SJCRH30 (cell line): ENCODE measurements at regions not wholly inside any gene's neighbourhood (a gene's known extent, or its start where the extent isn't known, plus 50 kb on each side); places are given as distances from the start of the nearest gene placed in this dataset.

Experiments
- DNase-seq, 2 experiments: peaks; one replicate each; pipeline ENCODE4 v3.0.0-alpha.2; 2015 to 2020
- H3K27ac ChIP-seq: fragments of 250-450 bp; sonication (Bioruptor Pico); 2 replicates; pipeline ENCODE4 v1.5.1; 2020; ENCODE audit warnings: mild to moderate bottlenecking, moderate library complexity
- H3K27me3 ChIP-seq: fragments of 250-450 bp; sonication (Bioruptor Pico); 2 replicates; pipeline ENCODE4 v1.5.1; 2020; ENCODE audit warnings: mild to moderate bottlenecking, moderate library complexity
- H3K36me3 ChIP-seq: fragments of 250-450 bp; sonication (Bioruptor Pico); 2 replicates; pipeline ENCODE4 v1.5.1; 2020; ENCODE audit warnings: mild to moderate bottlenecking, moderate library complexity
- H3K4me1 ChIP-seq: fragments of 250-450 bp; sonication (Bioruptor Pico); 2 replicates; pipeline ENCODE4 v1.5.1; 2020; ENCODE audit warnings: mild to moderate bottlenecking, moderate library complexity
- H3K4me3 ChIP-seq: fragments of 250-450 bp; sonication (Bioruptor Pico); 2 replicates; pipeline ENCODE4 v1.5.1; 2020; ENCODE audit warnings: mild to moderate bottlenecking, moderate library complexity
- H3K9me3 ChIP-seq: fragments of 250-450 bp; sonication (Bioruptor Pico); replicated peaks from 2 replicates; pipeline ENCODE4 v1.5.1; 2020; ENCODE audit warnings: mild to moderate bottlenecking, moderate library complexity

DNA sequence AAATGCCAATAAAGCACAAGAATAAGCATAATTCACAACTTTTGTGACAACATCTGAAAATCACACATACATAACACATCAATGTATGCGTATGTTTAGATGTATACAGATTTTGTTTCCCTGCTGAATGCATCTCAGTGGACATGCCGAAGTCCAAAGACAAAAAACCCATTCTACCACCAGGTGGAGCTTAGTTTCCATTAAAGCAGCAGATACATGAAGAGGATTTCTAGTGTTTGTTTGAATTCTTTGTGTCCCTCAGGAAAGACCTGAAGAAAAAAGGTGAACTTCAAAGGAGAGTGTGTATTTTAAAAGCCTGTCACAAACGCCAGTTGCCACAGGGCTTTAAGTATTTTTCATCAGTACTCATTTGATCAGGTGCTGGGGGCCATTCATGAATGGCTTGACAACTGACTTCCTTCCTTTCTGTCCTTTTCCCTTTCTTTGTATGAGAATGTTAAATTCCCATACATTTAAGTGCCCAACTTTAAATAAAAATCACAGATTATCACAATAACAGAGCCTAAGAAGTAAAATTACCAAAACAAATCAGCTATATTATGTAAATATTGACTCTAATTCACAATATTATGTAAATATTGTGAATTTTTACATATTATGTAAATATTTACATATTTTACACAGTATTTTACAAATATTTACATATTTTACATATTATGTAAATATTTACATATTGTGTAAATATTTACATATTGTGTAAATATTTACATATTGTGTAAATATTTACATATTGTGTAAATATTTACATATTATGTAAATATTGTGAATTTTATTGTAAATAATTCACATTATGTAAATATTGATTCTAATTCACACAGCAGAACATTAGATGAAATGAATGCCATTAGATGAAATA, 343.0 kb downstream of the CRPPA start:
- peak; percentile 55 to 86 for DNase-seq
- Histone ChIP-seq H3K4me3 (no peak overlapping the region), H3K27ac (no peak overlapping the region), H3K36me3 (no peaks in the 10 kb centered on the region), H3K27me3 (no peaks in the 10 kb centered on the region), H3K9me3 (no peaks in the 10 kb centered on the region), H3K4me1 (peaks cover 4% of the 10 kb centered on the region)

- H3K9me3 ChIP-seq: no peaks in the 10 kb centered on the region
- no peaks in the 10 kb centered on the region for H3K36me3 ChIP-seq
- no peak overlapping the region for H3K27ac ChIP-seq
- peaks cover 12% of the 10 kb centered on the region for H3K4me1 ChIP-seq
- peak in 1 of 2 experiments; percentile 83 for DNase-seq
- no peaks in the 10 kb centered on the region for H3K27me3 ChIP-seq
- no peak overlapping the region for H3K4me3 ChIP-seq
Observed at GRCh38 chr7:16071246-16071857, 350.0 kb downstream of the CRPPA start.

GRCh38 chr7:16070806-16071205, 350.5 kb downstream of the CRPPA start:
- no peak overlapping the region for H3K4me3 ChIP-seq
- peaks cover 12% of the 10 kb centered on the region for H3K4me1 ChIP-seq
- no peak overlapping the region for H3K27ac ChIP-seq
- no peaks in the 10 kb centered on the region for H3K27me3 ChIP-seq
- H3K36me3 ChIP-seq: no peaks in the 10 kb centered on the region
- H3K9me3 ChIP-seq: no peaks in the 10 kb centered on the region
- no peak for DNase-seq

DNA sequence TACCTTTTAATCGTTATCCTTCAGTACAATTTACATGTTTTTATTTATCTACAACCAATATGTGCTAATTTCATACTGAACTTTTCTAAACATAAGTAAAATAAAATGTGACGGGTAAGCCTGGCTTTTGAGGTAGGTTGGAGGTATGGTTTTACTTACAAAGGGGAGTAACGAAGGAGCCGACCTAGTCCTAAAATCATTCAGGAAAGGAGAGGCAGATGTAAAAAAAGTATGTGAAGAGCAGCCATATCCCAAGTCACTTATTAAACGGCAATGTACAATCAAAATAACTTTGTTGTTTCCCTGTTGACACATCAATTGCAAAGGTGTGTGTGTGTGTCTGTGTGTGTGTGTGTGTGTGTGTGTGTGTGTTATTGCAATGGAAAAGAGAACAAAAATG, 351.3 kb downstream of the CRPPA start:
- Histone ChIP-seq H3K9me3 (no peaks in the 10 kb centered on the region), H3K4me1 (peaks cover 12% of the 10 kb centered on the region), H3K4me3 (no peak overlapping the region), H3K27ac (no peak overlapping the region), H3K36me3 (no peaks in the 10 kb centered on the region), H3K27me3 (no peaks in the 10 kb centered on the region)
- DNase-seq: no peak

DNA sequence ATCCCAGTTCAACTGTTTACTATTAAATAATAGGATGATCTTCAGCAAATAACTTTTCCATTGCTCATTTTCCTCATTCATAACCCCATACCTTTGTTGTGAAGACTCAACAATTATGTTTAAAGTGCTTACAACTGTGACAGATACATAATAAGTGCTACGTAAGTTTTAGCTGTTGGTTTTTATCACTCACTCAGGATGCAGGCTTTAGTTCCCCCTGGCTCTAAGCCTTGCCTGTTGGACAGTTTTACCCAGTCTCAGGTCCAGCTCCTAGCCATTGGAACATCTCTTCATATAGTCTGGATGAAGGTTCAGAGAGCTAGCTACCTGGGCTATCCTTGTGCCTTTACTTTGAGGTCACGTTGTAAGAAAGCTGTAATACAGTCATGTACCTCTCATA, 353.2 kb downstream of the CRPPA start:
- DNase-seq: no peak
- no peaks in the 10 kb centered on the region for H3K27me3 ChIP-seq
- H3K27ac ChIP-seq: no peak overlapping the region
- H3K4me1 ChIP-seq: peaks cover 19% of the 10 kb centered on the region
- no peaks in the 10 kb centered on the region for H3K36me3 ChIP-seq
- no peak overlapping the region for H3K4me3 ChIP-seq
- H3K9me3 ChIP-seq: no peaks in the 10 kb centered on the region

DNA sequence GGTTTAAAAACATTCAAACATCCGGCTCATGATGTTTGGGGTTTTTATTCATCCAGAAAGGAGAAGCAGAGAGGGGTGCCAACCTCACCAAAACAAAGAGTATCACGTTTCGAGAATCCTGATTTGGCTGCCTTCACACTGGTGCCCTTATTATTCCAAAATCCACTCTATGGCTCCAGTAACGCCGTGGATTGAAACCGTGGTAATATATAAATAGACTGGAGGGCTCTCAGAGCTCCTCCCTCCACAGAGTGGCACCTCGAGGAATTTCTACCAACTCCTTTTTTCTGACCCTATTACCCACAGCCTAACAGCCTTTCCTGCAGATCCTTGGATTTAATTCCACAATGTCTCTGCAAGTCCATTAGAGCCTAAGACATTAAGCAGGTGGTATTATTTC, 353.6 kb downstream of the CRPPA start:
- H3K9me3 ChIP-seq: no peaks in the 10 kb centered on the region
- peak; percentile 38 to 74 for DNase-seq
- peaks cover 23% of the 10 kb centered on the region for H3K4me1 ChIP-seq
- no peaks in the 10 kb centered on the region for H3K27me3 ChIP-seq
- H3K36me3 ChIP-seq: no peaks in the 10 kb centered on the region
- H3K4me3 ChIP-seq: no peak overlapping the region
- no peak overlapping the region for H3K27ac ChIP-seq

GRCh38 chr7:16066805-16067459, 354.4 kb downstream of the CRPPA start:
- H3K4me3 ChIP-seq: peak overlapping the region; percentile 32
- peak in 1 of 2 experiments; percentile 55 for DNase-seq
- H3K27ac ChIP-seq: peak overlapping the region; percentile 15; the same call in 1 of the 2 replicates
- H3K36me3 ChIP-seq: no peaks in the 10 kb centered on the region
- H3K4me1 ChIP-seq: peaks cover 31% of the 10 kb centered on the region
- H3K9me3 ChIP-seq: no peaks in the 10 kb centered on the region
- H3K27me3 ChIP-seq: no peaks in the 10 kb centered on the region

DNA sequence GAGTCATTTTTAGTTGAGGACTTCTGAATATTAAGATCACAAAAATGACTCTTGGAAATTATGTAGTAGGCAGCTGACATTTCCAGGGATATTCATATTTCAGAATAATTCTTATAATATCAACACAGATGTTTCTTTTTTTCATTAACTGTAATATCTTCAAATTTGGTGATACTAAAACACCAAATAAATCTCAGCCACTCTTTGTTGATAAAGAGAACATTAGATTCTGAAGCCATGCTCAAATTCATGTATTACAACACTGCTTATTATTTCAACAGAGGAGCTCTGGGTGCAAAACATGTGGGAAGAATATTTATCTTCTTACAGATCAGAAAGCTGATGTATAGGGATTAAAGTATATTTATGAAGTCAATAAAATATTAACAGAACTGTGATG, 355.4 kb downstream of the CRPPA start:
- Histone ChIP-seq H3K9me3 (no peaks in the 10 kb centered on the region), H3K4me1 (peaks cover 36% of the 10 kb centered on the region)
- DNase-seq: no peak

GRCh38 chr7:16063716-16064675, 357.3 kb downstream of the CRPPA start:
- H3K27me3 ChIP-seq: no peaks in the 10 kb centered on the region
- H3K36me3 ChIP-seq: no peaks in the 10 kb centered on the region
- no peaks in the 10 kb centered on the region for H3K9me3 ChIP-seq
- no peak for DNase-seq
- peaks cover 36% of the 10 kb centered on the region for H3K4me1 ChIP-seq
- no peak overlapping the region for H3K4me3 ChIP-seq
- no peak overlapping the region for H3K27ac ChIP-seq

More for the DNA sequence above, 355.4 kb downstream of the CRPPA start:
- no peaks in the 10 kb centered on the region for H3K36me3 ChIP-seq
- H3K27ac ChIP-seq: no peak overlapping the region
- H3K27me3 ChIP-seq: no peaks in the 10 kb centered on the region
- no peak overlapping the region for H3K4me3 ChIP-seq

- H3K27me3 ChIP-seq: no peaks in the 10 kb centered on the region
- H3K27ac ChIP-seq: no peak overlapping the region
- DNase-seq: peak; percentile 59 to 82
- H3K4me1 ChIP-seq: peaks cover 36% of the 10 kb centered on the region
- no peaks in the 10 kb centered on the region for H3K9me3 ChIP-seq
- no peaks in the 10 kb centered on the region for H3K36me3 ChIP-seq
- no peak overlapping the region for H3K4me3 ChIP-seq
Observed at GRCh38 chr7:16063221-16063620, 358.1 kb downstream of the CRPPA start.

DNA sequence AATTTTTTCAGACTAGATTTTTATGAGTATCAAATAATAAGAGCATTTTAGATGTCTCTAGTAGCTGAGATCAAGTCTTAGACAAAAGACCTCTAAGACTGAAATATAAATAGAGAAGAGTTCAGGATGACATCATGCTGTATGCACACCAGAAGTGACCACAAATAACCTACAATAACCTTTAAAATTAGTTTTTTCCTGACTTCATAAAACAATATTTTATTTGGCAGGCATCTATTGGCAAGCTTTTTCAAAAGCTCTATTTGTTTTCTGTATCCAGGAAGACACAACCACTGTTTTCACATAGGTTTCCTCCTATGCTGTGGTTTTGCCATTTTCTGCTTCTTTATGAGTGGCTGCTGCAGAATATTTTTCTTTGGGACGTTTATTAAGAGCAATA, 359.1 kb downstream of the CRPPA start:
- Histone ChIP-seq H3K4me1 (peaks cover 31% of the 10 kb centered on the region), H3K9me3 (no peaks in the 10 kb centered on the region), H3K27ac (peak overlapping the region; percentile 16)

DNA sequence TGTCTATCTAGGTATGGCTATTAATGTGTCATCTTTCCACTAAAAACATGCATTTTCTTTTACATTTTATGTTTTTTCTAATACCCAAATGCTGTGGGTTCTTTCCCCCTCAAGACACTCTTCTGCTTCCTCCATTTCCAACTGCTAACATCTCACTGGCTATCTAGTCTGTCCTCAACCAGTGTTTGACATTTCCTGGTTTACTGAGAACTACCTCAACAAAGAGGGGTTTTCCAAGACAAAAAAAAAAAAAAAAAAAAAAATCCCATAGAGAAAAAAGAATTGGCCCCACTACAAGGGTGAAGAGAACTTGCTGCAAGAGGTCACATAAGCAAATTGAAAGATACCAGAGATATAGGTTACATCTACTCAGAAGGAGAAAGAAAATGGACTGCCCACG, 359.7 kb downstream of the CRPPA start:
- H3K27ac ChIP-seq: peak overlapping the region; percentile 16; the same call in 1 of the 2 replicates
- H3K27me3 ChIP-seq: no peaks in the 10 kb centered on the region
- H3K36me3 ChIP-seq: no peaks in the 10 kb centered on the region
- DNase-seq: no peak
- H3K4me1 ChIP-seq: peaks cover 25% of the 10 kb centered on the region
- no peak overlapping the region for H3K4me3 ChIP-seq
- H3K9me3 ChIP-seq: no peaks in the 10 kb centered on the region

More for the DNA sequence above, 359.1 kb downstream of the CRPPA start:
- Histone ChIP-seq H3K4me3 (no peak overlapping the region), H3K36me3 (no peaks in the 10 kb centered on the region), H3K27me3 (no peaks in the 10 kb centered on the region)
- peak in 1 of 2 experiments; percentile 44 for DNase-seq

- peaks cover 24% of the 10 kb centered on the region for H3K4me1 ChIP-seq
- H3K36me3 ChIP-seq: no peaks in the 10 kb centered on the region
- H3K27ac ChIP-seq: no peak overlapping the region
- H3K9me3 ChIP-seq: no peaks in the 10 kb centered on the region
- no peak for DNase-seq
- no peak overlapping the region for H3K4me3 ChIP-seq
- H3K27me3 ChIP-seq: no peaks in the 10 kb centered on the region
Observed at GRCh38 chr7:16061011-16061410, 360.3 kb downstream of the CRPPA start.

DNA sequence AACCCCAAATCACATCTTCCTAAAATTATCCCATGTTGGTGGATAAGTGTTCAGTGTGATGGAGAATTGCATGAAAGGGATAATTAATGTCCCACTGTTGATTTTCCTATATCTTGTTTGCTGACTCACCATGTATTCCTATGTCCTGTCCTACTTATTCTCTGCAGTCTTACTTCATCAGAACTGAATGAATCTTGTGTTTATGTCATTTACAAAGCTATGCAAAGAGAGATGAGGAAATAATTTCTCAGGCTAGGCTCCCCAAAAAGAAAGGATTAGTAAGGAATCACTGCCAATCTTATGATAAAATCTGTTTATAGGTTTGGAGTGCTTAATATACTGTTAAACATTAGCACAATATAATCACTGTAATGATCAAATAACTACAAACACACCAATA, 360.8 kb downstream of the CRPPA start:
- Histone ChIP-seq H3K4me1 (peaks cover 24% of the 10 kb centered on the region), H3K9me3 (no peaks in the 10 kb centered on the region), H3K4me3 (no peak overlapping the region), H3K27ac (no peak overlapping the region), H3K36me3 (no peaks in the 10 kb centered on the region), H3K27me3 (no peaks in the 10 kb centered on the region)
- no peak for DNase-seq
